ENCODE measurements at regions not wholly inside any gene's neighbourhood (a gene's known extent, or its start where the extent isn't known, plus 50 kb on each side); places are given as distances from the start of the nearest gene placed in this dataset.

DNA sequence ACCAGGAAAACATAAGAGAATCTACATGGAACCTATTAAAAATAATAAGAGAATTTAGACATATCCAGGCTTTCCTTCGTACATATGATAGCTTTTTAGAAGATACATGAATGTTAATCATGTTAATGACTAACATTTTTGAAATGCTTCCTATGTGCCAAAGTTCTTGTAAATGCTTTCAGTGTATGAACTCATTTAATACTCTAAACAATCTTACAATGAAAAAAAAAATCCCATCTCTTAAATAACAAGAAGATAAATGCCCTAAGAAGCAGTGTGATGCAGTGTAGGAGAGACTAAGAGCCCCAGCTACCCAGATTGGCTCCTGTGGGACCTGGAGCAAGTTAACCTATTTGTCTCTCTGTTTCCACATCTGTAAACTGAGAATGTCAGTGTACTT is 220.4 kb upstream of the MYOCD start:
- CTCF ChIA-PET = no interaction called here
- intact Hi-C loops (cut with micrococcal nuclease; ENCODE audit: unreplicated experiment) (no loop called here), in situ Hi-C loops (cut with HindIII; ENCODE audit: low pct_unique_long_range_greater_than_20kb, low sequenced_read_pairs) (no loop called here)
- POLR2A ChIA-PET = no interaction called here
- Histone ChIP-seq H3K4me1 (ENCODE audit: control insufficient read depth, insufficient read depth, low read length) (no peaks in the 10 kb centered on the region), H3K9me3 (ENCODE audit: control insufficient read depth, insufficient read depth, low read depth, low read length) (no peaks in the 10 kb centered on the region), H3K27ac (ENCODE audit: low read length) (no peak overlapping the region), H3K36me3 (ENCODE audit: control insufficient read depth, insufficient read depth, low read length) (no peaks in the 10 kb centered on the region), H3K4me3 (ENCODE audit: low read depth in 2 of 2, low read length in 2 of 2) (no peak overlapping the region), H3K27me3 (ENCODE audit: control insufficient read depth, insufficient read depth, low read length) (no peaks in the 10 kb centered on the region)
- DNase-seq (ENCODE audit: low read depth, low spot score) = no peak
- no peak for TF ChIP-seq SIN3A (IDR thresholded peaks at IDR 0.05; ENCODE audit: borderline replicate concordance, insufficient read depth, low read depth, low read length)
- BruUV-seq (replicated peaks) = no TSS peak
- ATAC-seq = no peak

DNA sequence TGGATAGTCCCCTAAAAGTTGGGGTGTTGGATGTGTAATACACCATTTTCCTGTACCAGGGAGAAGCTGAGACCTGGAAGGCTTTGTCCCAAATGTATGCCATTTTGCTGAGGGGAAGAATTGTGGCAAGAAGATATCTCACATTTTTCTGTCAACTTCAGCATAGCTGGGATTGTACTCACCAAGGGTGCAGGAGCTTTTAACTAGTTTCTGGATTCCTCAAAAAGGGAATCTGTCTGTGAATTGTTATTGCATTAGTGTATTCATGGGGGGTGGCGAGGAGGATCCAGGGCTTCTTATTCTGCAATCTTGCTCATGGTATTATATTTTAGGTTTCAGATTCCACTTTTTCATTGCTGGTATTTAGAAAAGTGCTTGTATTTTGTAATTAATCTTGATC is 208.2 kb upstream of the MYOCD start:
- Histone ChIP-seq H3K4me1 (ENCODE audit: control insufficient read depth, insufficient read depth, low read length) (no peaks in the 10 kb centered on the region), H3K27ac (ENCODE audit: low read length) (no peak overlapping the region), H3K9me3 (ENCODE audit: control insufficient read depth, insufficient read depth, low read depth, low read length) (no peaks in the 10 kb centered on the region), H3K36me3 (ENCODE audit: control insufficient read depth, insufficient read depth, low read length) (no peaks in the 10 kb centered on the region), H3K27me3 (ENCODE audit: control insufficient read depth, insufficient read depth, low read length) (no peaks in the 10 kb centered on the region), H3K4me3 (ENCODE audit: low read depth in 2 of 2, low read length in 2 of 2) (no peak overlapping the region)
- DNase-seq (ENCODE audit: low read depth, low spot score) (no peak), ATAC-seq (no peak)
- POLR2A ChIA-PET = no interaction called here
- in situ Hi-C loops (cut with HindIII; ENCODE audit: low pct_unique_long_range_greater_than_20kb, low sequenced_read_pairs) (no loop called here), intact Hi-C loops (cut with micrococcal nuclease; ENCODE audit: unreplicated experiment) (no loop called here)
- TF ChIP-seq SIN3A (IDR thresholded peaks at IDR 0.05; ENCODE audit: borderline replicate concordance, insufficient read depth, low read depth, low read length) (no peak), TCF7L2 (IDR thresholded peaks at IDR 0.05; ENCODE audit: low read depth, low read length) (no peak), POLR2AphosphoS5 (IDR thresholded peaks at IDR 0.05; ENCODE audit: low read depth, low read length) (no peak)
- TF ChIP-seq, protein P1, sequence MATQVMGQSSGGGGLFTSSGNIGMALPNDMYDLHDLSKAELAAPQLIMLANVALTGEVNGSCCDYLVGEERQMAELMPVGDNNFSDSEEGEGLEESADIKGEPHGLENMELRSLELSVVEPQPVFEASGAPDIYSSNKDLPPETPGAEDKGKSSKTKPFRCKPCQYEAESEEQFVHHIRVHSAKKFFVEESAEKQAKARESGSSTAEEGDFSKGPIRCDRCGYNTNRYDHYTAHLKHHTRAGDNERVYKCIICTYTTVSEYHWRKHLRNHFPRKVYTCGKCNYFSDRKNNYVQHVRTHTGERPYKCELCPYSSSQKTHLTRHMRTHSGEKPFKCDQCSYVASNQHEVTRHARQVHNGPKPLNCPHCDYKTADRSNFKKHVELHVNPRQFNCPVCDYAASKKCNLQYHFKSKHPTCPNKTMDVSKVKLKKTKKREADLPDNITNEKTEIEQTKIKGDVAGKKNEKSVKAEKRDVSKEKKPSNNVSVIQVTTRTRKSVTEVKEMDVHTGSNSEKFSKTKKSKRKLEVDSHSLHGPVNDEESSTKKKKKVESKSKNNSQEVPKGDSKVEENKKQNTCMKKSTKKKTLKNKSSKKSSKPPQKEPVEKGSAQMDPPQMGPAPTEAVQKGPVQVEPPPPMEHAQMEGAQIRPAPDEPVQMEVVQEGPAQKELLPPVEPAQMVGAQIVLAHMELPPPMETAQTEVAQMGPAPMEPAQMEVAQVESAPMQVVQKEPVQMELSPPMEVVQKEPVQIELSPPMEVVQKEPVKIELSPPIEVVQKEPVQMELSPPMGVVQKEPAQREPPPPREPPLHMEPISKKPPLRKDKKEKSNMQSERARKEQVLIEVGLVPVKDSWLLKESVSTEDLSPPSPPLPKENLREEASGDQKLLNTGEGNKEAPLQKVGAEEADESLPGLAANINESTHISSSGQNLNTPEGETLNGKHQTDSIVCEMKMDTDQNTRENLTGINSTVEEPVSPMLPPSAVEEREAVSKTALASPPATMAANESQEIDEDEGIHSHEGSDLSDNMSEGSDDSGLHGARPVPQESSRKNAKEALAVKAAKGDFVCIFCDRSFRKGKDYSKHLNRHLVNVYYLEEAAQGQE (IDR thresholded peaks at IDR 0.05; ENCODE audit: insufficient read depth in 1 of 2, low read depth in 2 of 2, low read length in 1 of 2) = no peak
- TF ChIP-seq, protein P2, sequence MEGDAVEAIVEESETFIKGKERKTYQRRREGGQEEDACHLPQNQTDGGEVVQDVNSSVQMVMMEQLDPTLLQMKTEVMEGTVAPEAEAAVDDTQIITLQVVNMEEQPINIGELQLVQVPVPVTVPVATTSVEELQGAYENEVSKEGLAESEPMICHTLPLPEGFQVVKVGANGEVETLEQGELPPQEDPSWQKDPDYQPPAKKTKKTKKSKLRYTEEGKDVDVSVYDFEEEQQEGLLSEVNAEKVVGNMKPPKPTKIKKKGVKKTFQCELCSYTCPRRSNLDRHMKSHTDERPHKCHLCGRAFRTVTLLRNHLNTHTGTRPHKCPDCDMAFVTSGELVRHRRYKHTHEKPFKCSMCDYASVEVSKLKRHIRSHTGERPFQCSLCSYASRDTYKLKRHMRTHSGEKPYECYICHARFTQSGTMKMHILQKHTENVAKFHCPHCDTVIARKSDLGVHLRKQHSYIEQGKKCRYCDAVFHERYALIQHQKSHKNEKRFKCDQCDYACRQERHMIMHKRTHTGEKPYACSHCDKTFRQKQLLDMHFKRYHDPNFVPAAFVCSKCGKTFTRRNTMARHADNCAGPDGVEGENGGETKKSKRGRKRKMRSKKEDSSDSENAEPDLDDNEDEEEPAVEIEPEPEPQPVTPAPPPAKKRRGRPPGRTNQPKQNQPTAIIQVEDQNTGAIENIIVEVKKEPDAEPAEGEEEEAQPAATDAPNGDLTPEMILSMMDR (IDR thresholded peaks at IDR 0.05) = no peak
- CTCF ChIA-PET = no interaction called here
- BruUV-seq (replicated peaks) = no TSS peak

DNA sequence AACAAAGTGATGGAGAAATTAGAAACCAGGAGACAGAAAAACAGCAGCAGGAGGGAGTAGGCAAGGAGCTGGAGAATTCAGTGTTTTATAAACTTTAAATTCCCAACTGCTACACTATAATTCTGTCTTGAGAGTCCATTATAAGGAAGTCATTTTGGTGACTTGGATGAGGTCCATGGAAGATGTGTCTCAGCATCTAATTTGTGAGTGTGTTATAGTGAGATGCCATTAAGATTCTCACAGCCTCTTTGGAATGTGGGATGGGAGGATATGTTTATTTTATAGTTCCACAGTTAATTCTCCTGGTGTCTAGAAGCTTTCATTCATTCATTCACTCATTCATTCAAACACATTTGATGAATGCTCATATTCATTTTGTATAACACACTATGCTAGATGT is 206.0 kb upstream of the MYOCD start:
- ATAC-seq (no peak), DNase-seq (ENCODE audit: low read depth, low spot score) (no peak)
- TF ChIP-seq POLR2AphosphoS5 (IDR thresholded peaks at IDR 0.05; ENCODE audit: low read depth, low read length) = no peak
- TF ChIP-seq, protein P1 (IDR thresholded peaks at IDR 0.05; ENCODE audit: insufficient read depth in 1 of 2, low read depth in 2 of 2, low read length in 1 of 2) = no peak
- TF ChIP-seq TCF7L2 (IDR thresholded peaks at IDR 0.05; ENCODE audit: low read depth, low read length) = no peak
- TF ChIP-seq, protein P2 (IDR thresholded peaks at IDR 0.05) = no peak
- TF ChIP-seq SIN3A (IDR thresholded peaks at IDR 0.05; ENCODE audit: borderline replicate concordance, insufficient read depth, low read depth, low read length) = no peak
- Histone ChIP-seq H3K27ac (ENCODE audit: low read length) (no peak overlapping the region), H3K36me3 (ENCODE audit: control insufficient read depth, insufficient read depth, low read length) (no peaks in the 10 kb centered on the region), H3K4me1 (ENCODE audit: control insufficient read depth, insufficient read depth, low read length) (no peaks in the 10 kb centered on the region), H3K9me3 (ENCODE audit: control insufficient read depth, insufficient read depth, low read depth, low read length) (no peaks in the 10 kb centered on the region), H3K4me3 (ENCODE audit: low read depth in 2 of 2, low read length in 2 of 2) (no peak overlapping the region), H3K27me3 (ENCODE audit: control insufficient read depth, insufficient read depth, low read length) (no peaks in the 10 kb centered on the region)
- in situ Hi-C loops (cut with HindIII; ENCODE audit: low pct_unique_long_range_greater_than_20kb, low sequenced_read_pairs) (no loop called here), intact Hi-C loops (cut with micrococcal nuclease; ENCODE audit: unreplicated experiment) (no loop called here)
- BruUV-seq (replicated peaks) = no TSS peak
- ChIA-PET POLR2A (no interaction called here), CTCF (no interaction called here)
